GM12891 (cell line): ENCODE measurements at regions not wholly inside any gene's neighbourhood (a gene's known extent, or its start where the extent isn't known, plus 50 kb on each side); places are given as distances from the start of the nearest gene placed in this dataset.
A peak's percentile ranks its signal among the peaks of the same experiment; 100 is the strongest.

ENCODE experiments used
- DNase-seq: peaks from one replicate; pipeline ENCODE4 v3.0.0; 2011; ENCODE audit warnings: low spot score; ENCODE audit not compliant: insufficient read length
- FAIRE-seq: peaks from 2 replicates; lab custom pipeline; 2011; peaks lifted over from hg19 to GRCh38; lab: Jason Lieb, UNC
- PAX5 ChIP-seq: IDR thresholded peaks from 2 replicates; pipeline ENCODE4 v1.6.1; 2011; ENCODE audit warnings: low read length, moderate library complexity, mild to moderate bottlenecking; ENCODE audit not compliant: insufficient read depth, severe bottlenecking
- POLR2A ChIP-seq: IDR thresholded peaks from 2 replicates; pipeline ENCODE4 v1.6.1; 2011; ENCODE audit warnings: low read depth, low read length, control low read depth
- POLR2AphosphoS5 ChIP-seq: IDR thresholded peaks from 2 replicates; pipeline ENCODE4 v1.6.1; 2011; ENCODE audit warnings: low read depth, low read length, control low read depth
- POU2F2 ChIP-seq: IDR thresholded peaks from 2 replicates; pipeline ENCODE4 v1.6.1; 2011; ENCODE audit warnings: low read depth, mild to moderate bottlenecking, control low read depth, low read length, moderate library complexity
- SPI1 ChIP-seq: IDR thresholded peaks from 2 replicates; pipeline ENCODE4 v1.6.1; 2011; ENCODE audit warnings: low read depth, low read length, control low read depth
- TAF1 ChIP-seq: IDR thresholded peaks from 2 replicates; pipeline ENCODE4 v1.6.1; 2011; ENCODE audit warnings: low read depth, low read length, control low read depth

DNA sequence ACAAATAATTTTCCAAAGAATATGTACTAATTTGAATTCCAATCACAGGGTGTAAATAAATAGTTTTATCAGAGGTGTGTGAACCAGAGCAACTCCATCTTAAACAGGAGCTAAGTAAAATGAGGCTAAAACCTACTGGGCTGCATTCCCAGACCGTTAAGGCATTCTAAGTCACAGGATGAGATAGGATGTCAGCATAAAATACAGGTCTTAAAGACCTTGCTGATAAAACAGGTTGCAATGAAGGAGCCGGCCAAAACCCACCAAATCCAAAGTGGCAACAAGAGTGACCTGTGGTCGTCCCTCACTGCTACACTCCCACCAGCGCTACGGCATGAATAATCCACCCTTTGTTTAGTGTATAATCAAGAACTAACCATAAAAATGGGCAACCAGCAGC, 291.7 kb upstream of the SEMA3D start:
- no peak for TF ChIP-seq TAF1
- TF ChIP-seq SPI1: no peak
- no peak for TF ChIP-seq PAX5
- TF ChIP-seq POU2F2: no peak
- DNase-seq (no peak), FAIRE-seq (no peak)

GRCh38 chr7:85475476-85475875, 288.6 kb upstream of the SEMA3D start:
- FAIRE-seq (no peak), DNase-seq (no peak)
- TF ChIP-seq POLR2A (no peak), POU2F2 (no peak), SPI1 (no peak), POLR2AphosphoS5 (no peak)

DNA sequence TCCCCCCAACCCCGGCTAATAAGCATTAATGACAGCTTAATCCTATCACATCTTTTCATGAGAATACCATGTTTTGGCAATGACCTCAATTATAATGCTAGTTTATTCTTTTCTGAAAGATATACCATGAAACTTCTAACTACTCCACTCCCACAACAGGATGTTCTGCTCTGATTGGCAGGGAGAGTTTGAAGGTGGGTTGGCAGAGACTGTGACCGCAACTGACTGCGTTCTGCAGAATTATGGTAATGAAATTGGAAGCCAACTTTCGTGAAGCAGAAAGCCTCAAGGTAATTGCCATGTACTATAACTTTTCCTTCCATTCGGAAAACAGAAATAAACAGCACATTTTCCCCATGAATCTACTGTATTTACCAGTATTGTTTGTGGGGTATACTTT, 288.2 kb upstream of the SEMA3D start:
- no peak for FAIRE-seq
- TF ChIP-seq SPI1 (no peak), POU2F2 (no peak), TAF1 (no peak), POLR2A (no peak), PAX5 (no peak), POLR2AphosphoS5 (no peak)
- no peak for DNase-seq

DNA sequence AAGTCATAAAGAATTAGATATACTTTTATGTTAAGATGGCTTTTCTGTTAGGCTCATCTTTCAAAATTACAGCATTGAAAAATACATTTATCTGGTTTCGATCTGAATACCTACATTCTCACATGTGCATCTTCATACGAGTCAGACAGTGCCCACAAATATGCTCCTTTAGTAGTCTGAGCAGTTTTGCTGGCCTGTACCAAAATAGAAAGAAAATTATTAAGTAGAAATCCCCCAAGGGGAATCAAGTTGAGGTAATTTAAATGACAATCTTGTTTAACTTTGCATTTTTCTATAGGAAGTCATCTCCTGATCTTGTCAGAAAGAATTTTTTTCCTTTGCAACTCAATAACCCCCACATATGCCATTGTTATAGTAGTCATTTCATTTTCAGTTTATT, 287.4 kb upstream of the SEMA3D start:
- FAIRE-seq (no peak), DNase-seq (no peak)
- no peak for TF ChIP-seq POU2F2

- no peak for TF ChIP-seq PAX5
- TF ChIP-seq SPI1: peak; percentile 62
- DNase-seq: no peak
- no peak for FAIRE-seq
These were observed 284.9 kb upstream of the SEMA3D start for GRCh38 chr7:85471740-85472139.

GRCh38 chr7:85471307-85471706, 284.5 kb upstream of the SEMA3D start:
- FAIRE-seq: no peak
- no peak for TF ChIP-seq POLR2A
- TF ChIP-seq TAF1: no peak
- TF ChIP-seq POLR2AphosphoS5: no peak
- TF ChIP-seq SPI1: no peak
- no peak for TF ChIP-seq PAX5
- no peak for TF ChIP-seq POU2F2
- no peak for DNase-seq

DNA sequence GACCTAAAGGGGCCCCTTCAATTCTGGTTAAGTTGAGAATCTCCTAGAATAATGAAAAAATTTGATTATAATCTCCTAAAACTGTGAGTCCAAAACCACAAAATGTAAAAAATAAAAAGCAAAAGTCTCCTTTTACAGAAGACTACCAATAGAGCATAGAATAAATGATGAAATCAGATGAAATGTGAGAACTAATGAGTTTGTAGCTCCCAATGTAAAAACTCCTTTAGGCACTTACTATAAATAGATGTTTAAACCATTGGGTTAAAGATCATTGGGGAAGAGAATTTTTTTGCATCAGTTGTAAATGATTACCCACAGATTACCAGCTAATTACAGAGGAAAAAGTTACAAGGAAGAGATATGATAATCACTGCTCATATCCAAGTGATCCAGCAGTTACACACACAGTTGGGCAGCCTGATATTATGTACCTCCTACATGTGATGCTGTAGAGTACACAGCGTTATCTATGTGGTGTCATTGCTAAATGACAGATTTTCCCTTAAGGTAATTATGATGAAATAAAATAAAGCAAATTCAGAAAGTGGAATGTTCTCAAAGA, 282.7 kb upstream of the SEMA3D start:
- no peak for TF ChIP-seq POU2F2
- TF ChIP-seq POLR2AphosphoS5: no peak
- no peak for TF ChIP-seq POLR2A
- no peak for TF ChIP-seq TAF1
- TF ChIP-seq PAX5: no peak
- TF ChIP-seq SPI1: no peak
- DNase-seq (no peak), FAIRE-seq (no peak)

DNA sequence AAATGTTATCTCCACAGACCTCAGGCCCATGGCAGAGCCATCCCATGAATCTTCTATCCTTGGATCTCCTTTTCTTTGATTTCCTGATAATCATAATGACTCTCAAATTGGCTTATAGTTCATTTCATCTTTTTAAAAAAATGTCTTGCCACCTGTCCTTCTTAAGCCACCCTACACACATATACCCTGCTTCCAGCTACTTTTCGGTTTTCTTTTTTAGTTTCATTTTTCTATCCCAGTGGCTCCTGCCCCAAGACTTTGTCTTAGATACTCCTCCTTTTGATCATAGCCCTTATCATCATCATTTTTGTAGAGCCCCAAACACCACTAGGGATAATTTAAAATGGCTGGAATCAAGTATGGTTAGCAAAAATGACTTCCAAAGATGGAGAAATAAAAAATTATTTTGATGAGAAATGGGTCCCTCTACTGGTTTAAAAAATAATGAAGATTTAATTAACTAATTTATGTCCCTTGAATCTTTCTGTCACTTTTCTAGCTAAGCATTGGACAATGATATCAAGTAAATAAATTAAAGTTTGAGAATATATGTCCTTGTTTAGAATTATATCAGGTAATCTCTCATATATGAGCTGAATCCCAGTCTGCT, 277.3 kb upstream of the SEMA3D start:
- TF ChIP-seq PAX5 (no peak), TAF1 (no peak), POLR2AphosphoS5 (no peak), POLR2A (no peak), SPI1 (no peak), POU2F2 (no peak)
- FAIRE-seq (no peak), DNase-seq (no peak)

DNA sequence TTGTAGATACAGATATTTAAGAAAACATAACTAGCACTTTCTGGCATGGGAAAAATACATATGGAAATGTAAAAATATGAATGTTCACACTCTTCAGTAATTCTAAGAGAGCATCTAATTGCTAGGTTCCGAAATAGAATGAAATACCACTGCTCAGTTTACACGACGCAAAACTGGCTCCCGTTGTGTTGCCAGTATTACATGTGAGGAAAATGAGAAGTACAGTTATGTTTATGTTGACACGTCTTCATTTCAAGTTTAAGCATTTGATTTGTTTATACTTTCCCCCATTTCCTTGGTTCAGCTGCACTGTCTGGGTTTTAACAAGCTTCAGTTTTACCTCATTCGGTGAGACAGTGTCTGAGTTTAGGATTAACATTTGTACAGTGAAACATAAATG, 275.8 kb upstream of the SEMA3D start:
- TF ChIP-seq SPI1: no peak
- TF ChIP-seq POLR2A: no peak
- TF ChIP-seq POU2F2: no peak
- no peak for TF ChIP-seq POLR2AphosphoS5
- no peak for TF ChIP-seq PAX5
- no peak for TF ChIP-seq TAF1
- DNase-seq: no peak
- FAIRE-seq: no peak

- FAIRE-seq (no peak), DNase-seq (no peak)
- TF ChIP-seq PAX5 (no peak), POLR2A (no peak), SPI1 (no peak), POLR2AphosphoS5 (no peak), POU2F2 (no peak), TAF1 (no peak)
These were observed 271.1 kb upstream of the SEMA3D start for GRCh38 chr7:85457911-85458310.

DNA sequence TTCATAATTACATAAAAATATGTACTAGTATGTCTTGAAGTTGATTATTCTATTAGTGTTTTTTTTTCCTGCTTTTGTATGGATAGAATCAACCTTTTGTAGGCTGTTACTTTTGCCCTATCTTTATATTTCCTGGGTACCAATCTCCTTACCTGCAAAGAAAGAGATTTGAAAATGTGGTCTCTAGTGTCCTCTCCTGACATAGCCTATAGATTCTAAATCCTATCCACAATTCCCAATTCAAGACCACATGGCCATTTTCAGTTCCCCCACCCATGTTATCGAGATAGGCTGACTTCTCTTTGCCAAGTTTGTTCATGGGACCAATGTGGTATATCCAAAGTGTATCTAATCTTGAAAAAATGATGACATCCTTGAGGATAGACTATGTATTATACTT, 269.4 kb upstream of the SEMA3D start:
- no peak for DNase-seq
- no peak for TF ChIP-seq POLR2A
- TF ChIP-seq POU2F2: no peak
- no peak for TF ChIP-seq POLR2AphosphoS5
- TF ChIP-seq SPI1: no peak
- no peak for TF ChIP-seq TAF1
- TF ChIP-seq PAX5: no peak
- no peak for FAIRE-seq
